ENCODE measurements at regions not wholly inside any gene's neighbourhood (a gene's known extent, or its start where the extent isn't known, plus 50 kb on each side); places are given as distances from the start of the nearest gene placed in this dataset.
A peak's percentile ranks its signal among the peaks of the same experiment; 100 is the strongest.

DNA sequence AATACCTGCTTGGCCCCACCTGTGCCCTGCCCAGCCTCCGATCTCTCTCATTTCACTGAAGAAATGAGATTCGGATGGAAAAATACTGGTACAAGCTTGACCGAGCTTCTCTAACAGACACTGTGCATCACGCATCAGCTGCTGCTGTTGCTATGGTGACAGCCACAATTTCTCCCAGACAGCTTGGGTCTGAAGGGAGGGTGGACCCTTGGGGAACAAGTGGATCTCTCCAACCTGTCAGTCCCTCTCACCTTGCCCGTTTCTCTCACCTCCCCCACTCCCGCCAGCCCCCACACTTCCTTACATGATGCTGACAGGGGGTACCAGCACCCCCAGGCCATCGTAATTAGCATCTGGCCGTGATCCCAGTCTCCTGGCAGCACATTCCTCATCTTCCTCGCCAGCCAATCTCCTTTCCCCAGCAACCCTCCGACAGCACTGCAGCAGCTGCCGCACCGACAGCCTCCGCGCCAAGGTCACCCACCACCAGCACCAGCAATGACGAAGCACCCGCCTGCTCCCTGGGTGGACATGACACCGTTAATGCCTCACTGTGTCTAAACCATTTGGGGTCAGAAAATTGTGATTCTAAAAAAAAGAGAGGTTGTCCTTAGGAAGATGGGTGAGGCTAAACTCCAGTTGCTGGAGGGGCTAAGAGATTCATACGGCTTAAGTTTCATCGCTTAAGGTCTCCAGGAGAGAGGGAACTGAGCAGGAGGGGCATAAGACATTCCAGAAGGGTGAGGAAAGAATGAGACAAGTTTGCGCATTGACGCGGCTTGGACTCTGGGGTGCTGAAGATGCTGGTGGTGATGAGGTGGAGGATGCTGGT, 58.6 kb upstream of the TNRC6A start:
- TF ChIP-seq EZH2phosphoT487 (IDR thresholded peaks at IDR 0.05; ENCODE audit: borderline replicate concordance, low read depth, low read length) (no peak), CTCF (conservative IDR thresholded peaks at IDR 0.05; ENCODE audit: low read length) (no peak)
- no peak overlapping the region for H3K4me2 ChIP-seq (ENCODE audit: low read length)
- ChIA-PET POLR2A (interaction anchor here (1.2 kb wide), 1 partner anchor 72 kb away, joined by 3 read pairs; no protein-coding TSS in a partner anchor), CTCF (ENCODE audit: unreplicated experiment) (no interaction called here)
- no peaks in the 10 kb centered on the region for H3K79me2 ChIP-seq (ENCODE audit: insufficient read depth, low read depth, low read length)
- peak; percentile 7 for DNase-seq (ENCODE audit: low spot score)
- H3K9me3 ChIP-seq (ENCODE audit: low read length) = no peaks in the 10 kb centered on the region
- no peak overlapping the region for H2AFZ ChIP-seq (ENCODE audit: low read length)
- H3K4me3 ChIP-seq (ENCODE audit: low read depth, low read length, poor library complexity, severe bottlenecking) = no peak overlapping the region
- intact Hi-C loops (cut with micrococcal nuclease; ENCODE audit: unreplicated experiment) = no loop called here
- no peaks in the 10 kb centered on the region for H3K4me1 ChIP-seq (ENCODE audit: insufficient read depth, low read length, poor library complexity, severe bottlenecking)
- H4K20me1 ChIP-seq (ENCODE audit: insufficient read depth, low read length) = no peaks in the 10 kb centered on the region
- H3K36me3 ChIP-seq (ENCODE audit: insufficient read depth, low read length) = no peaks in the 10 kb centered on the region
- no peak overlapping the region for H3K27ac ChIP-seq (ENCODE audit: low read depth, low read length, poor library complexity, severe bottlenecking)
- BruUV-seq (replicated peaks) = no TSS peak
- H3K9me2 ChIP-seq (ENCODE audit: insufficient read depth, low read length) = no peaks in the 10 kb centered on the region

- H3K4me2 ChIP-seq (ENCODE audit: low read length) = no peak overlapping the region
- POLR2A ChIA-PET = no interaction called here
- no peaks in the 10 kb centered on the region for H3K36me3 ChIP-seq (ENCODE audit: insufficient read depth, low read length)
- no peak for TF ChIP-seq EZH2phosphoT487 (IDR thresholded peaks at IDR 0.05; ENCODE audit: borderline replicate concordance, low read depth, low read length)
- TF ChIP-seq CTCF (conservative IDR thresholded peaks at IDR 0.05; ENCODE audit: low read length) = no peak
- DNase-seq (ENCODE audit: low spot score) = no peak
- no peak overlapping the region for H3K27ac ChIP-seq (ENCODE audit: low read depth, low read length, poor library complexity, severe bottlenecking)
- CTCF ChIA-PET (ENCODE audit: unreplicated experiment) = no interaction called here
- H4K20me1 ChIP-seq (ENCODE audit: insufficient read depth, low read length) = no peaks in the 10 kb centered on the region
- no peak overlapping the region for H2AFZ ChIP-seq (ENCODE audit: low read length)
- intact Hi-C loops (cut with micrococcal nuclease; ENCODE audit: unreplicated experiment) = no loop called here
- H3K4me3 ChIP-seq (ENCODE audit: low read depth, low read length, poor library complexity, severe bottlenecking) = no peak overlapping the region
- H3K79me2 ChIP-seq (ENCODE audit: insufficient read depth, low read depth, low read length) = no peaks in the 10 kb centered on the region
- no peaks in the 10 kb centered on the region for H3K9me2 ChIP-seq (ENCODE audit: insufficient read depth, low read length)
- BruUV-seq (replicated peaks) = no TSS peak
- H3K4me1 ChIP-seq (ENCODE audit: insufficient read depth, low read length, poor library complexity, severe bottlenecking) = no peaks in the 10 kb centered on the region
- H3K9me3 ChIP-seq (ENCODE audit: low read length) = no peaks in the 10 kb centered on the region
Measured at GRCh38 chr16:24671455-24671954, 57.9 kb upstream of the TNRC6A start.

DNA sequence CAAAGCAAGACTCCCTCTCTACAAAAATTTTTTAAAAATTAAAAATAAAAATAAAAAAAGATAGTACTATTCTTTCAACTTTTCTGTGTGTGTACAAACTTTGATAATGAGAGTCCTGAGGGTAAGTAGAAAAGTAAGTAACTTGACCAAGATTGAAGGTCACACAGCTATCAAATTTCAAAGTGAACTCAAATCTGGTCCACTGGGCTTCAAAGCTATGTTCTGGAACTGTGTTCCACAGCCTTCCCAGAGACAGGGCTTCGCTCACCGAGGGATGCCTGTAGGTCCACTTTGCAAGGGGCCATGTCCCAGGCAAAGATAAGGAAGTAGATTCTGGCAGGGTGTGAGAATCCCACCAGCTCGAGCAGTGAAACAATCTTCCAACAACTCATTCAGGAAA, 56.3 kb upstream of the TNRC6A start:
- BruUV-seq (replicated peaks) = no TSS peak
- CTCF ChIA-PET (ENCODE audit: unreplicated experiment) = no interaction called here
- Histone ChIP-seq H3K79me2 (ENCODE audit: insufficient read depth, low read depth, low read length) (no peaks in the 10 kb centered on the region), H3K9me3 (ENCODE audit: low read length) (no peaks in the 10 kb centered on the region), H3K4me3 (ENCODE audit: low read depth, low read length, poor library complexity, severe bottlenecking) (no peak overlapping the region), H4K20me1 (ENCODE audit: insufficient read depth, low read length) (no peaks in the 10 kb centered on the region), H3K4me1 (ENCODE audit: insufficient read depth, low read length, poor library complexity, severe bottlenecking) (no peaks in the 10 kb centered on the region), H3K36me3 (ENCODE audit: insufficient read depth, low read length) (no peaks in the 10 kb centered on the region), H3K27ac (ENCODE audit: low read depth, low read length, poor library complexity, severe bottlenecking) (no peak overlapping the region), H3K4me2 (ENCODE audit: low read length) (no peak overlapping the region), H3K9me2 (ENCODE audit: insufficient read depth, low read length) (no peaks in the 10 kb centered on the region), H2AFZ (ENCODE audit: low read length) (no peak overlapping the region)
- no peak for DNase-seq (ENCODE audit: low spot score)
- POLR2A ChIA-PET = interaction anchor here (0.6 kb wide), 1 partner anchor 338 kb away, joined by 4 read pairs; no protein-coding TSS in a partner anchor
- intact Hi-C loops (cut with micrococcal nuclease; ENCODE audit: unreplicated experiment) = no loop called here
- TF ChIP-seq CTCF (conservative IDR thresholded peaks at IDR 0.05; ENCODE audit: low read length) (no peak), EZH2phosphoT487 (IDR thresholded peaks at IDR 0.05; ENCODE audit: borderline replicate concordance, low read depth, low read length) (no peak)
